ENCODE measurements at regions not wholly inside any gene's neighbourhood (a gene's known extent, or its start where the extent isn't known, plus 50 kb on each side); places are given as distances from the start of the nearest gene placed in this dataset.

- intact Hi-C loops (cut with DNase I) = no loop called here
- Histone ChIP-seq H3K9me3 (no peaks in the 10 kb centered on the region), H3K36me3 (no peaks in the 10 kb centered on the region), H3K4me3 (no peak overlapping the region), H3K27me3 (peaks cover 0 to 7% (median 0%) of the 10 kb centered on the region in 7 donors), H3K4me1 (no peaks in the 10 kb centered on the region), H3K27ac (no peak overlapping the region)
- ATAC-seq = no peak
- 63 to 78% methylated on average over 5 of the region's 5 CpGs for WGBS, 2 donors
- DNase-seq = no peak
- TF ChIP-seq CTCF (IDR thresholded peaks at IDR 0.05) = no peak
These were observed 340.4 kb downstream of the CDH26 start for GRCh38 chr20:60298647-60299046.

- H3K27me3 ChIP-seq = peaks cover 0 to 7% (median 0%) of the 10 kb centered on the region in 7 donors
- WGBS, 2 donors = 85 to 93% methylated on average over 12 of the region's 12 CpGs
- intact Hi-C loops (cut with DNase I) = no loop called here
These were observed 341.7 kb downstream of the CDH26 start for GRCh38 chr20:60299951-60300350.

GRCh38 chr20:60300374-60300773, 342.2 kb downstream of the CDH26 start:
- intact Hi-C loops (cut with DNase I) = no loop called here
- H3K36me3 ChIP-seq = no peaks in the 10 kb centered on the region
- ATAC-seq = no peak
- H3K9me3 ChIP-seq = no peaks in the 10 kb centered on the region
- H3K4me3 ChIP-seq = no peak overlapping the region
- no peaks in the 10 kb centered on the region for H3K4me1 ChIP-seq
- 74 to 83% methylated on average over 3 of the region's 3 CpGs for WGBS, 2 donors
- H3K27ac ChIP-seq = no peak overlapping the region
- no peak for DNase-seq
- H3K27me3 ChIP-seq = peaks cover 0 to 5% (median 0%) of the 10 kb centered on the region in 7 donors
- TF ChIP-seq CTCF (IDR thresholded peaks at IDR 0.05) = no peak

More at GRCh38 chr20:60299951-60300350, 341.7 kb downstream of the CDH26 start:
- Histone ChIP-seq H3K36me3 (no peaks in the 10 kb centered on the region), H3K27ac (no peak overlapping the region), H3K4me3 (no peak overlapping the region), H3K9me3 (no peaks in the 10 kb centered on the region), H3K4me1 (no peaks in the 10 kb centered on the region)
- no peak for DNase-seq
- TF ChIP-seq CTCF (IDR thresholded peaks at IDR 0.05) = no peak
- ATAC-seq = no peak

- H3K4me1 ChIP-seq = peaks cover 0 to 5% (median 0%) of the 10 kb centered on the region in 9 donors
- DNase-seq (no peak), ATAC-seq (no peak)
- peaks cover 0 to 5% (median 0%) of the 10 kb centered on the region in 7 donors for H3K27me3 ChIP-seq
- WGBS, 2 donors = 48 to 60% methylated on average over 5 to 6 of the region's 6 CpGs
- H3K9me3 ChIP-seq = no peaks in the 10 kb centered on the region
- TF ChIP-seq CTCF (IDR thresholded peaks at IDR 0.05) = no peak
- intact Hi-C loops (cut with DNase I) = no loop called here
- no peaks in the 10 kb centered on the region for H3K36me3 ChIP-seq
- no peak overlapping the region for H3K27ac ChIP-seq
- no peak overlapping the region for H3K4me3 ChIP-seq
These were observed 344.7 kb downstream of the CDH26 start for GRCh38 chr20:60302875-60303274.

All from heart right ventricle (tissue), 16 donors.